Natural killer cell (primary cell): ENCODE measurements at regions not wholly inside any gene's neighbourhood (a gene's known extent, or its start where the extent isn't known, plus 50 kb on each side); places are given as distances from the start of the nearest gene placed in this dataset.

Experiments used
- ATAC-seq, 3 donors: fragments of 150-1000 bp in 2 of 3; fragments of 200-7000 bp in 1 of 3; cut with Tn5 transposase; 1 replicate in 1 of 3; 2 replicates in 2 of 3; pipeline ENCODE4 v1.10.0; 2021; ENCODE audit warnings: mild to moderate bottlenecking in 2 of 3, moderate library complexity in 2 of 3
- DNase-seq, 2 donors: peaks; one replicate each; pipeline versions ENCODE4 v3.0.0 to v3.0.0-alpha.2; 2013 to 2021; ENCODE audit warnings: mixed read lengths in 1 of 2
- H3K27ac ChIP-seq: one replicate; pipeline ENCODE4 v1.5.1; 2013; ENCODE audit warnings: mild to moderate bottlenecking, low read length
- H3K27me3 ChIP-seq: one replicate; pipeline ENCODE4 v1.6.1; 2013; ENCODE audit warnings: low read length; ENCODE audit not compliant: control insufficient read depth, insufficient read depth
- H3K36me3 ChIP-seq: one replicate; pipeline ENCODE4 v1.6.1; 2013; ENCODE audit warnings: low read length; ENCODE audit not compliant: control insufficient read depth, insufficient read depth
- H3K4me1 ChIP-seq: one replicate; pipeline ENCODE4 v1.6.1; 2013; ENCODE audit warnings: low read length; ENCODE audit not compliant: control insufficient read depth, insufficient read depth
- H3K4me3 ChIP-seq: one replicate; pipeline ENCODE4 v1.5.1; 2013; ENCODE audit warnings: low read length
- H3K9me3 ChIP-seq: one replicate; pipeline ENCODE4 v1.6.1; 2013; ENCODE audit warnings: low read length; ENCODE audit not compliant: control insufficient read depth, insufficient read depth
- H3K27ac Mint-ChIP-seq, 2 donors: one replicate each; pipeline ENCODE4 v1.8.0; 2022; ENCODE audit warnings: mild to moderate bottlenecking in 2 of 2, mixed read lengths in 2 of 2, moderate library complexity in 1 of 2
- H3K27me3 Mint-ChIP-seq, 2 donors: one replicate each; pipeline ENCODE4 v1.8.0; 2022; ENCODE audit warnings: low read depth in 2 of 2, mixed read lengths in 2 of 2
- H3K36me3 Mint-ChIP-seq: one replicate; pipeline ENCODE4 v1.8.0; 2022; ENCODE audit warnings: mixed read lengths
- H3K4me1 Mint-ChIP-seq, 2 donors: one replicate each; pipeline ENCODE4 v1.8.0; 2022; ENCODE audit warnings: mixed read lengths in 2 of 2
- H3K4me3 Mint-ChIP-seq: one replicate; pipeline ENCODE4 v1.8.0; 2022; ENCODE audit warnings: mild to moderate bottlenecking, moderate library complexity, mixed read lengths
- H3K9me3 Mint-ChIP-seq, 2 donors: one replicate each; pipeline ENCODE4 v1.8.0; 2022; ENCODE audit warnings: mixed read lengths in 2 of 2
- WGBS: methylation state at CpG from one replicate; pipeline ENCODE4 v1.1.7; 2013; ENCODE audit warnings: missing lambda C conversion rate; ENCODE audit not compliant: insufficient coverage; 5-methylcytosine and 5-hydroxymethylcytosine counted together
- intact Hi-C: fragments of 100-400 bp; cut with micrococcal nuclease; formaldehyde crosslinking; loops from one replicate; pipeline ENCODE4 v1.14.2; 2022
- TF ChIP-seq, protein P1 (sequence below): fragments of 200-600 bp; IDR thresholded peaks from one replicate; pipeline ENCODE4 v1.8.0; 2022; ENCODE audit warnings: antibody characterized with exemption

DNA sequence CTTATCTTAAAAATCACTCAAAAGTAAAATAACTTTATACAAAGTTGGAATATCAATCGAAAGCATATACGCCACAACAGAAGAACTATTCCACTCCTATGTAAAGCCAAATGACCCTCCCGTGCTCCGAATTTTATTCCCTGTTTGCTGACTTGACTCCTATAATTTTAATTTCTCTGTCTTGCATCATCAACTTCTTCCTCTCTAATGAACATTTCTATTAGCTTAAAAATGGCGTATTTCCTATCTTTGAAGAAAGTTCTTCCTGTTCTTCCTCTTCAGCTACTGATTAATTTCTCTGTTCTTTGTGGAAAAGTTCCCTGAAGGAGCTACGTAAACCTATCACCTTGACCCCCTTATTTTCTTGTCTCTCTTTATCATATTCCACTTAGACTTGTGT is 389.3 kb downstream of the LMO7 start:
- intact Hi-C loops, result no loop called here
- Histone ChIP-seq H3K36me3 (no peaks in the 10 kb centered on the region), H3K4me3 (no peak overlapping the region), H3K9me3 (no peaks in the 10 kb centered on the region), H3K27ac (no peak overlapping the region), H3K4me1 (no peaks in the 10 kb centered on the region), H3K27me3 (no peaks in the 10 kb centered on the region)
- H3K4me1 Mint-ChIP-seq, result no peaks in the 10 kb centered on the region
- TF ChIP-seq, protein P1, sequence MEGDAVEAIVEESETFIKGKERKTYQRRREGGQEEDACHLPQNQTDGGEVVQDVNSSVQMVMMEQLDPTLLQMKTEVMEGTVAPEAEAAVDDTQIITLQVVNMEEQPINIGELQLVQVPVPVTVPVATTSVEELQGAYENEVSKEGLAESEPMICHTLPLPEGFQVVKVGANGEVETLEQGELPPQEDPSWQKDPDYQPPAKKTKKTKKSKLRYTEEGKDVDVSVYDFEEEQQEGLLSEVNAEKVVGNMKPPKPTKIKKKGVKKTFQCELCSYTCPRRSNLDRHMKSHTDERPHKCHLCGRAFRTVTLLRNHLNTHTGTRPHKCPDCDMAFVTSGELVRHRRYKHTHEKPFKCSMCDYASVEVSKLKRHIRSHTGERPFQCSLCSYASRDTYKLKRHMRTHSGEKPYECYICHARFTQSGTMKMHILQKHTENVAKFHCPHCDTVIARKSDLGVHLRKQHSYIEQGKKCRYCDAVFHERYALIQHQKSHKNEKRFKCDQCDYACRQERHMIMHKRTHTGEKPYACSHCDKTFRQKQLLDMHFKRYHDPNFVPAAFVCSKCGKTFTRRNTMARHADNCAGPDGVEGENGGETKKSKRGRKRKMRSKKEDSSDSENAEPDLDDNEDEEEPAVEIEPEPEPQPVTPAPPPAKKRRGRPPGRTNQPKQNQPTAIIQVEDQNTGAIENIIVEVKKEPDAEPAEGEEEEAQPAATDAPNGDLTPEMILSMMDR, result no peak
- ATAC-seq (no peak), DNase-seq (no peak)
- no peaks in the 10 kb centered on the region for H3K27me3 Mint-ChIP-seq
- peaks cover 6 to 8% of the 10 kb centered on the region in 2 donors for H3K9me3 Mint-ChIP-seq
- no peak overlapping the region for H3K4me3 Mint-ChIP-seq
- no peak overlapping the region for H3K27ac Mint-ChIP-seq
- no peaks in the 10 kb centered on the region for H3K36me3 Mint-ChIP-seq
- 93% methylated on average over 6 of the region's 6 CpGs for WGBS

GRCh38 chr13:76024151-76024550 is 388.0 kb downstream of the LMO7 start:
- Mint-ChIP-seq H3K27ac (no peak overlapping the region), H3K27me3 (no peaks in the 10 kb centered on the region), H3K9me3 (peaks cover 6 to 8% of the 10 kb centered on the region in 2 donors), H3K4me1 (no peaks in the 10 kb centered on the region), H3K4me3 (no peak overlapping the region), H3K36me3 (no peaks in the 10 kb centered on the region)
- H3K9me3 ChIP-seq, result no peaks in the 10 kb centered on the region
- H3K4me1 ChIP-seq, result no peaks in the 10 kb centered on the region
- DNase-seq, result no peak
- no peak for ATAC-seq
- WGBS, result 76% methylated on average over 1 of the region's 1 CpG
- H3K36me3 ChIP-seq, result no peaks in the 10 kb centered on the region
- intact Hi-C loops, result no loop called here
- no peak overlapping the region for H3K27ac ChIP-seq
- H3K27me3 ChIP-seq, result no peaks in the 10 kb centered on the region
- TF ChIP-seq, protein P1, result no peak
- no peak overlapping the region for H3K4me3 ChIP-seq

- intact Hi-C loops, result no loop called here
- peaks cover 6 to 8% of the 10 kb centered on the region in 2 donors for H3K9me3 Mint-ChIP-seq
Observed at GRCh38 chr13:76023652-76024051, 387.5 kb downstream of the LMO7 start.

More at GRCh38 chr13:76023652-76024051, 387.5 kb downstream of the LMO7 start:
- DNase-seq (no peak), ATAC-seq (no peak)
- no peak overlapping the region for H3K4me3 Mint-ChIP-seq
- Histone ChIP-seq H3K27me3 (no peaks in the 10 kb centered on the region), H3K4me3 (no peak overlapping the region), H3K36me3 (no peaks in the 10 kb centered on the region), H3K27ac (no peak overlapping the region), H3K4me1 (no peaks in the 10 kb centered on the region), H3K9me3 (no peaks in the 10 kb centered on the region)
- H3K27me3 Mint-ChIP-seq, result no peaks in the 10 kb centered on the region
- no peaks in the 10 kb centered on the region for H3K4me1 Mint-ChIP-seq
- TF ChIP-seq, protein P1, result no peak
- H3K36me3 Mint-ChIP-seq, result no peaks in the 10 kb centered on the region
- 61% methylated on average over 2 of the region's 2 CpGs for WGBS
- no peak overlapping the region for H3K27ac Mint-ChIP-seq
